Stimulated activated effector memory CD8-positive, alpha-beta T cell treated with anti-CD3 and anti-CD28 coated beads, Interleukin-12 subunit alpha, Interleukin-12 subunit beta, amount 100 ng/mL, for 72 hours (primary cell): ENCODE measurements at regions not wholly inside any gene's neighbourhood (a gene's known extent, or its start where the extent isn't known, plus 50 kb on each side); places are given as distances from the start of the nearest gene placed in this dataset.

Experiments used
- ATAC-seq: fragments of 150-1000 bp; cut with Tn5 transposase; 2 replicates; pipeline ENCODE4 v1.10.0; 2021
- DNase-seq, 2 donors: peaks; one replicate each; pipeline ENCODE4 v3.0.0; 2021 to 2022; ENCODE audit warnings: low spot score in 2 of 2
- H3K27ac Mint-ChIP-seq: one replicate; pipeline ENCODE4 v1.8.0; 2022; ENCODE audit warnings: mild to moderate bottlenecking, mixed read lengths
- H3K36me3 Mint-ChIP-seq: one replicate; pipeline ENCODE4 v1.8.0; 2022; ENCODE audit warnings: mild to moderate bottlenecking, mixed read lengths
- H3K4me1 Mint-ChIP-seq: one replicate; pipeline ENCODE4 v1.8.0; 2022; ENCODE audit warnings: mixed read lengths
- H3K4me3 Mint-ChIP-seq: one replicate; pipeline ENCODE4 v1.8.0; 2022; ENCODE audit warnings: mild to moderate bottlenecking, mixed read lengths
- H3K9me3 Mint-ChIP-seq: one replicate; pipeline ENCODE4 v1.8.0; 2022; ENCODE audit warnings: mixed read lengths

- Mint-ChIP-seq H3K9me3 (peaks cover 24% of the 10 kb centered on the region), H3K27ac (no peak overlapping the region), H3K4me3 (no peak overlapping the region), H3K36me3 (no peaks in the 10 kb centered on the region), H3K4me1 (no peaks in the 10 kb centered on the region)
- DNase-seq (no peak), ATAC-seq (peak; percentile 67)
Observed at GRCh38 chr11:80846979-80847378, 1406.1 kb upstream of the TENM4 start.

DNA sequence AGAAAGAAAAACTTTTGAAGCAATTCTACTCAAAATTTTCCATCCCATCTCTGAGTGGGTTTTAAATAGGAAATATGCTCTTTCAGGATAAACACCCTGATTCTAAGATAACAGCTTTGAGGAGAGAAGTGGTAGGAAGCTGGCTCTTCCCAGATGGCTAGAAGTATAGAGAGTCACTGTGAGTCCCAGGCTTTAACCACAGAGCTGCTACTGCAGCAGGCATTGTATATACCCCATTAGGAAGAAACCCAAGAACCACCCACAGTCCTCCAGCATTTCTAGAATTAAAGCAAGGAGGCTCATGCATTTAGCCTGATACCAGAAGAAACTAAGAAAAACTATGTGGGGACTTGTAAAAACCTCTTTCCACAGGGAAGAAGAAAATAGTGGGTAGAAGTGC lies 1405.6 kb upstream of the TENM4 start:
- no peaks in the 10 kb centered on the region for H3K4me1 Mint-ChIP-seq
- H3K27ac Mint-ChIP-seq: no peak overlapping the region
- no peak overlapping the region for H3K4me3 Mint-ChIP-seq
- DNase-seq (no peak), ATAC-seq (no peak)
- peaks cover 23% of the 10 kb centered on the region for H3K9me3 Mint-ChIP-seq
- H3K36me3 Mint-ChIP-seq: no peaks in the 10 kb centered on the region

GRCh38 chr11:80844110-80844819 lies 1403.4 kb upstream of the TENM4 start:
- no peak overlapping the region for H3K27ac Mint-ChIP-seq
- H3K4me1 Mint-ChIP-seq: no peaks in the 10 kb centered on the region

GRCh38 chr11:80843266-80843974 lies 1402.6 kb upstream of the TENM4 start:
- H3K4me3 Mint-ChIP-seq: no peak overlapping the region
- no peaks in the 10 kb centered on the region for H3K36me3 Mint-ChIP-seq
- no peaks in the 10 kb centered on the region for H3K4me1 Mint-ChIP-seq
- no peak overlapping the region for H3K27ac Mint-ChIP-seq
- DNase-seq (no peak), ATAC-seq (no peak)
- peaks cover 17% of the 10 kb centered on the region for H3K9me3 Mint-ChIP-seq

More at GRCh38 chr11:80844110-80844819, 1403.4 kb upstream of the TENM4 start:
- H3K36me3 Mint-ChIP-seq: no peaks in the 10 kb centered on the region
- no peak for DNase-seq
- H3K9me3 Mint-ChIP-seq: peaks cover 21% of the 10 kb centered on the region
- ATAC-seq: no peak
- no peak overlapping the region for H3K4me3 Mint-ChIP-seq

DNA sequence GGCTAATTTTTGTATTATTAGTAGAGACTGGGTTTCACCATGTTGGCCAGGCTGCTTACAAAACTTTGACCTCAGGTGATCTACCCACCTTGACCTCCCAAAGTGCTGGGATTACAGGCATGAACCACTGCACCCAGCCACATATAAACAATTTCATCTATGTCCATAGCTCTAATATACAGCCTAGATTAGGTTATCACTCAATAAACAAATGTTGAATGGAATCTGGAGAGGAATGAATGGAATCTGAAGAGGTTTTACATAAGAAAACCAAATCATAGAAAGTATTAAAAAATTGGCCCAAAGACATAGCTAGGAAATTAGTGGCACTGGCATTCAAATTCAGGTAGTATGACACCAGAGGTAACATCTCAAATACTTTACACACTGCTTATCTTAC lies 1401.4 kb upstream of the TENM4 start:
- DNase-seq (no peak), ATAC-seq (no peak)
- Mint-ChIP-seq H3K36me3 (no peaks in the 10 kb centered on the region), H3K27ac (no peak overlapping the region), H3K9me3 (peaks cover 23% of the 10 kb centered on the region), H3K4me1 (no peaks in the 10 kb centered on the region), H3K4me3 (no peak overlapping the region)

DNA sequence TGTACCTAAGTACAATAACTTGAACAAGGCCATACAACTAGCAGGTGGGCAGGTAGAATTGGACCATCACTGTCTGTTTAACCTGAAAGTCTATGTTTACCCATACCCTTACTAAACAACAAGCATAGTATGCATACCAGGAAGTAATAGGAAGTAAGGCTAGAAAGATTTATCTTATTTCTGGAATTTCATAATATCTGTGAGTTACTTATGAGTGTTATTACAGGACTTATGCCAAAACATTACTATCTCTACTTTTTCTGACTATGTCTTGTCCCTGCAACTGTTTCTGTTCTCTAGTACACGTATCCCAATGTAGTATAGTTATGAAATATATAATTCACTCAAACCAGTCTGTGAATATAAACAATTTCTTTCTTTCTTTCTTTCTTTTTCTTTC lies 1400.8 kb upstream of the TENM4 start:
- H3K9me3 Mint-ChIP-seq: peaks cover 19% of the 10 kb centered on the region
- no peak for ATAC-seq
- no peak for DNase-seq
- H3K36me3 Mint-ChIP-seq: no peaks in the 10 kb centered on the region
- H3K4me3 Mint-ChIP-seq: no peak overlapping the region
- no peaks in the 10 kb centered on the region for H3K4me1 Mint-ChIP-seq
- H3K27ac Mint-ChIP-seq: no peak overlapping the region

- no peaks in the 10 kb centered on the region for H3K4me1 Mint-ChIP-seq
- H3K36me3 Mint-ChIP-seq: no peaks in the 10 kb centered on the region
- DNase-seq: no peak
- H3K9me3 Mint-ChIP-seq: peaks cover 16% of the 10 kb centered on the region
- H3K27ac Mint-ChIP-seq: no peak overlapping the region
- no peak for ATAC-seq
- no peak overlapping the region for H3K4me3 Mint-ChIP-seq
Observed at GRCh38 chr11:80838153-80838552, 1397.3 kb upstream of the TENM4 start.

- ATAC-seq (no peak), DNase-seq (no peak)
- H3K9me3 Mint-ChIP-seq: peaks cover 20% of the 10 kb centered on the region
- H3K27ac Mint-ChIP-seq: no peak overlapping the region
- no peaks in the 10 kb centered on the region for H3K4me1 Mint-ChIP-seq
- no peak overlapping the region for H3K4me3 Mint-ChIP-seq
- H3K36me3 Mint-ChIP-seq: no peaks in the 10 kb centered on the region
Observed at GRCh38 chr11:80837051-80837450, 1396.2 kb upstream of the TENM4 start.

GRCh38 chr11:80831374-80831773 lies 1390.5 kb upstream of the TENM4 start:
- ATAC-seq (no peak), DNase-seq (no peak)
- Mint-ChIP-seq H3K9me3 (peaks cover 14% of the 10 kb centered on the region), H3K27ac (no peak overlapping the region), H3K4me3 (no peak overlapping the region), H3K36me3 (no peaks in the 10 kb centered on the region), H3K4me1 (no peaks in the 10 kb centered on the region)

- Mint-ChIP-seq H3K4me1 (no peaks in the 10 kb centered on the region), H3K4me3 (no peak overlapping the region), H3K9me3 (peaks cover 12% of the 10 kb centered on the region), H3K27ac (no peak overlapping the region), H3K36me3 (no peaks in the 10 kb centered on the region)
- no peak for ATAC-seq
- no peak for DNase-seq
Observed at GRCh38 chr11:80827781-80828180, 1387.0 kb upstream of the TENM4 start.

- DNase-seq: no peak
- no peak for ATAC-seq
- H3K4me1 Mint-ChIP-seq: no peaks in the 10 kb centered on the region
- H3K36me3 Mint-ChIP-seq: no peaks in the 10 kb centered on the region
- peaks cover 7% of the 10 kb centered on the region for H3K9me3 Mint-ChIP-seq
- H3K27ac Mint-ChIP-seq: no peak overlapping the region
- H3K4me3 Mint-ChIP-seq: no peak overlapping the region
Observed at GRCh38 chr11:80826808-80827207, 1386.0 kb upstream of the TENM4 start.

GRCh38 chr11:80822308-80822707 lies 1381.5 kb upstream of the TENM4 start:
- no peak overlapping the region for H3K27ac Mint-ChIP-seq
- no peaks in the 10 kb centered on the region for H3K36me3 Mint-ChIP-seq
- ATAC-seq (no peak), DNase-seq (no peak)
- H3K4me1 Mint-ChIP-seq: no peaks in the 10 kb centered on the region
- no peak overlapping the region for H3K4me3 Mint-ChIP-seq
- peaks cover 6% of the 10 kb centered on the region for H3K9me3 Mint-ChIP-seq

- no peak overlapping the region for H3K27ac Mint-ChIP-seq
- no peak for ATAC-seq
- H3K4me3 Mint-ChIP-seq: no peak overlapping the region
- H3K9me3 Mint-ChIP-seq: peaks cover 13% of the 10 kb centered on the region
- no peaks in the 10 kb centered on the region for H3K36me3 Mint-ChIP-seq
- no peak for DNase-seq
- no peaks in the 10 kb centered on the region for H3K4me1 Mint-ChIP-seq
Observed at GRCh38 chr11:80819271-80819670, 1378.4 kb upstream of the TENM4 start.

GRCh38 chr11:80816966-80817365 lies 1376.1 kb upstream of the TENM4 start:
- no peaks in the 10 kb centered on the region for H3K36me3 Mint-ChIP-seq
- H3K4me1 Mint-ChIP-seq: no peaks in the 10 kb centered on the region
- no peak overlapping the region for H3K4me3 Mint-ChIP-seq
- H3K9me3 Mint-ChIP-seq: peaks cover 21% of the 10 kb centered on the region
- no peak for DNase-seq
- no peak overlapping the region for H3K27ac Mint-ChIP-seq
- no peak for ATAC-seq

DNA sequence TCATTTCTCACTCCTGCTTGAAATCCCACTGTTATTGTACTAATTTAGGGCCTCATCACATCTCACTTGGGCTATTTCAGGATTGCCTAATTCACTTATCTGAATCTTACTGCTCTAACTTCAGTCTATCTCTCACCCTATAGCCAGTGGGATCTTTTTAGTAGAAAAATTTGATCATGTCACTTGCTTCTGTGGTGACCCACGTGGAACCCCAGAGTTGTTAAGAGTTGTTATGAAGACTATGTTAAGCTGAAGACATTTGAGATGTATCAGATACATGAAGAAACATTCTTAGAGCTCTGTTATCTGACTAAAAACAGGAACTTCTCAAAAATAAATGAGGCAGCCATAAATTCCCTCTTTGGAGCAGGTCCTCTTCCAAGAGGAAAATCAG lies 1375.6 kb upstream of the TENM4 start:
- H3K4me3 Mint-ChIP-seq: no peak overlapping the region
- DNase-seq (no peak), ATAC-seq (no peak)
- H3K4me1 Mint-ChIP-seq: no peaks in the 10 kb centered on the region
- H3K9me3 Mint-ChIP-seq: peaks cover 21% of the 10 kb centered on the region
- no peak overlapping the region for H3K27ac Mint-ChIP-seq
- no peaks in the 10 kb centered on the region for H3K36me3 Mint-ChIP-seq

DNA sequence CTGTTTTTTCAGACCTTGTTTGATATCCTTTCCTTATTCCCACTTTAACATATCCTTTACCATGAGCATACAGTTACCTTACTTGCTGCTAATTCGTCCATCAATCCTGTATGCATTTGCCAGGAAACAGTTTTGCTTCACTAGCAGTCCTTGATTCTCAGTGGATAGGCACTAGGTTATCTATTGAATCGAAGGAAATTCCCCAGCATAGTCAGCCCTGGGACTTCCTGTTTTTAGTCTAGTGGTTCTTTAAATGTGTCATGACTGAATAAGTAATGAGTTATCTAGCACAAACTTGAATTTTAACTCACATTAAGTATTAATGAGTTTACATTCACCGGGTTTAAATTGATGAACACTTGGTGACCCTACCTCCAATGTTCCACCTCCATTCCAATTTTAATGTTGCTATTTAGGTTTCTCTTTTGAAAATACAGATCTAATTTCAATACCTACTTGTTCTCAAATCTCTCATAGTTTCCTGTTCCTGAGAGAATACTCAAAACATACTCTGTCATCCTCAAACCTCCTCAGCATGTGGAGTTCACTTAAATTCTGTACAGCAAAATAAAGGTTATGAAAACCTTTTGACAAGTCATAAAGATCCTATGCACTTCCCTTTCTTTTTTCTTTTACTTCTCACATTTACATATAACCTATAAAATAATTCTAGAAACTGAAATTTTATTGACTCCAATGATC lies 1375.1 kb upstream of the TENM4 start:
- no peaks in the 10 kb centered on the region for H3K4me1 Mint-ChIP-seq
- ATAC-seq: peak; percentile 32
- no peak overlapping the region for H3K27ac Mint-ChIP-seq
- H3K4me3 Mint-ChIP-seq: no peak overlapping the region
- H3K9me3 Mint-ChIP-seq: peaks cover 26% of the 10 kb centered on the region
- H3K36me3 Mint-ChIP-seq: no peaks in the 10 kb centered on the region
- DNase-seq: no peak
